Right atrium auricular region (tissue), 2 donors: ENCODE measurements at regions not wholly inside any gene's neighbourhood (a gene's known extent, or its start where the extent isn't known, plus 50 kb on each side); places are given as distances from the start of the nearest gene placed in this dataset.

ENCODE experiments used
- DNase-seq: peaks from one replicate; pipeline ENCODE4 v3.0.0-alpha.2; 2019; ENCODE audit warnings: low spot score
- H3K27ac ChIP-seq, 2 donors: fragments of 200-600 bp; sonication (generic); 1 replicate in 1 of 2; 2 replicates in 1 of 2; pipeline ENCODE4 v1.5.1; 2016 to 2019
- H3K27me3 ChIP-seq, 2 donors: fragments of 200-600 bp; sonication (generic); one replicate each; pipeline versions ENCODE4 v1.5.1 to v1.6.0; 2017 to 2019
- H3K36me3 ChIP-seq: fragments of 200-600 bp; sonication (generic); one replicate; pipeline ENCODE4 v1.5.1; 2016
- H3K4me1 ChIP-seq, 2 donors: fragments of 200-600 bp; sonication (generic); one replicate each; pipeline versions ENCODE4 v1.5.1 to v1.6.0; 2017 to 2019
- H3K4me3 ChIP-seq, 2 donors: fragments of 200-600 bp; sonication (generic); 1 replicate in 1 of 2; 2 replicates in 1 of 2; pipeline ENCODE4 v1.5.1; 2017 to 2019; ENCODE audit warnings: mild to moderate bottlenecking in 1 of 2, moderate library complexity in 1 of 2
- H3K9me3 ChIP-seq, 2 donors: fragments of 200-600 bp; sonication (generic); one replicate each; pipeline ENCODE4 v1.5.1; 2019
- CTCF ChIP-seq, 2 donors: fragments of 200-600 bp; sonication (generic); IDR thresholded peaks; one replicate each; pipeline ENCODE4 v1.5.1; 2019; ENCODE audit warnings: antibody characterized with exemption in 2 of 2

- peaks cover 0 to 14% of the 10 kb centered on the region in 2 donors for H3K9me3 ChIP-seq
- no peaks in the 10 kb centered on the region for H3K4me1 ChIP-seq
- H3K27ac ChIP-seq, result no peak overlapping the region
- no peak overlapping the region for H3K4me3 ChIP-seq
- TF ChIP-seq CTCF (IDR thresholded peaks at IDR 0.05), result no peak
- no peak for DNase-seq
- no peaks in the 10 kb centered on the region for H3K27me3 ChIP-seq
- H3K36me3 ChIP-seq, result no peaks in the 10 kb centered on the region
Observed at GRCh38 chr12:41943671-41944070, 201.0 kb downstream of the GXYLT1 start.

- H3K9me3 ChIP-seq, result peaks cover 0 to 14% of the 10 kb centered on the region in 2 donors
- no peaks in the 10 kb centered on the region for H3K4me1 ChIP-seq
- TF ChIP-seq CTCF (IDR thresholded peaks at IDR 0.05), result no peak
- DNase-seq, result no peak
- no peaks in the 10 kb centered on the region for H3K36me3 ChIP-seq
- no peaks in the 10 kb centered on the region for H3K27me3 ChIP-seq
- no peak overlapping the region for H3K27ac ChIP-seq
- H3K4me3 ChIP-seq, result no peak overlapping the region
Observed at GRCh38 chr12:41942354-41942753, 202.3 kb downstream of the GXYLT1 start.

GRCh38 chr12:41941079-41941478, 203.6 kb downstream of the GXYLT1 start:
- Histone ChIP-seq H3K4me3 (no peak overlapping the region), H3K27ac (no peak overlapping the region), H3K36me3 (no peaks in the 10 kb centered on the region), H3K27me3 (no peaks in the 10 kb centered on the region), H3K9me3 (peaks cover 0 to 8% of the 10 kb centered on the region in 2 donors), H3K4me1 (no peaks in the 10 kb centered on the region)
- no peak for DNase-seq
- no peak for TF ChIP-seq CTCF (IDR thresholded peaks at IDR 0.05)

GRCh38 chr12:41940571-41940970, 204.1 kb downstream of the GXYLT1 start:
- Histone ChIP-seq H3K9me3 (peaks cover 0 to 3% of the 10 kb centered on the region in 2 donors), H3K27me3 (no peaks in the 10 kb centered on the region), H3K4me3 (no peak overlapping the region), H3K4me1 (no peaks in the 10 kb centered on the region), H3K36me3 (no peaks in the 10 kb centered on the region), H3K27ac (no peak overlapping the region)
- no peak for DNase-seq
- no peak for TF ChIP-seq CTCF (IDR thresholded peaks at IDR 0.05)

GRCh38 chr12:41936333-41936732, 208.3 kb downstream of the GXYLT1 start:
- no peak for TF ChIP-seq CTCF (IDR thresholded peaks at IDR 0.05)

GRCh38 chr12:41935911-41936310, 208.8 kb downstream of the GXYLT1 start:
- no peaks in the 10 kb centered on the region for H3K9me3 ChIP-seq
- DNase-seq, result no peak
- no peaks in the 10 kb centered on the region for H3K27me3 ChIP-seq
- H3K4me3 ChIP-seq, result no peak overlapping the region
- no peak for TF ChIP-seq CTCF (IDR thresholded peaks at IDR 0.05)
- no peak overlapping the region for H3K27ac ChIP-seq
- H3K4me1 ChIP-seq, result no peaks in the 10 kb centered on the region
- H3K36me3 ChIP-seq, result no peaks in the 10 kb centered on the region

More at GRCh38 chr12:41936333-41936732, 208.3 kb downstream of the GXYLT1 start:
- Histone ChIP-seq H3K9me3 (no peaks in the 10 kb centered on the region), H3K4me1 (no peaks in the 10 kb centered on the region), H3K36me3 (no peaks in the 10 kb centered on the region), H3K27me3 (no peaks in the 10 kb centered on the region), H3K27ac (no peak overlapping the region), H3K4me3 (no peak overlapping the region)
- no peak for DNase-seq
